AG08395 (cell line): ENCODE measurements at regions not wholly inside any gene's neighbourhood (a gene's known extent, or its start where the extent isn't known, plus 50 kb on each side); places are given as distances from the start of the nearest gene placed in this dataset.

Experiments
- DNase-seq: peaks from one replicate; pipeline ENCODE4 v3.0.0; 2012; ENCODE audit warnings: mixed read lengths, low spot score

GRCh38 chr7:8937204-8937603, 503.8 kb downstream of the NXPH1 start:
- no peak for DNase-seq

GRCh38 chr7:8938044-8938805, 504.8 kb downstream of the NXPH1 start:
- no peak for DNase-seq

GRCh38 chr7:8939446-8939845, 506.0 kb downstream of the NXPH1 start:
- no peak for DNase-seq

GRCh38 chr7:8963722-8964121, 530.3 kb downstream of the NXPH1 start:
- no peak for DNase-seq

- no peak for DNase-seq
These were observed 531.8 kb downstream of the NXPH1 start for GRCh38 chr7:8965177-8965576.

GRCh38 chr7:8973601-8974000, 540.2 kb downstream of the NXPH1 start:
- DNase-seq = no peak

GRCh38 chr7:8975681-8976080, 542.3 kb downstream of the NXPH1 start:
- DNase-seq = no peak

- no peak for DNase-seq
These were observed 549.1 kb downstream of the NXPH1 start for GRCh38 chr7:8982338-8982992.

- DNase-seq = no peak
These were observed 551.8 kb downstream of the NXPH1 start for GRCh38 chr7:8985255-8985654.

GRCh38 chr7:8988267-8988666, 554.9 kb downstream of the NXPH1 start:
- DNase-seq = no peak

GRCh38 chr7:8991159-8991558, 557.8 kb downstream of the NXPH1 start:
- DNase-seq = no peak

- DNase-seq = no peak
These were observed 565.4 kb downstream of the NXPH1 start for GRCh38 chr7:8998762-8999161.

GRCh38 chr7:9013940-9014339, 580.5 kb downstream of the NXPH1 start:
- no peak for DNase-seq

GRCh38 chr7:9017286-9017685, 583.9 kb downstream of the NXPH1 start:
- no peak for DNase-seq

- no peak for DNase-seq
These were observed 589.0 kb downstream of the NXPH1 start for GRCh38 chr7:9022456-9022855.

GRCh38 chr7:9023675-9024294, 590.4 kb downstream of the NXPH1 start:
- no peak for DNase-seq

GRCh38 chr7:9026121-9026520, 592.7 kb downstream of the NXPH1 start:
- DNase-seq = no peak

- DNase-seq = no peak
These were observed 594.6 kb downstream of the NXPH1 start for GRCh38 chr7:9028012-9028411.

- DNase-seq = no peak
These were observed 596.5 kb downstream of the NXPH1 start for GRCh38 chr7:9029681-9030530.

- no peak for DNase-seq
These were observed 597.6 kb downstream of the NXPH1 start for GRCh38 chr7:9030976-9031375.

- DNase-seq = no peak
These were observed 598.0 kb downstream of the NXPH1 start for GRCh38 chr7:9031386-9031785.

GRCh38 chr7:9036080-9036479, 602.7 kb downstream of the NXPH1 start:
- DNase-seq = no peak
